GM19463 (cell line): ENCODE measurements at regions not wholly inside any gene's neighbourhood (a gene's known extent, or its start where the extent isn't known, plus 50 kb on each side); places are given as distances from the start of the nearest gene placed in this dataset.
A peak's percentile ranks its signal among the peaks of the same experiment; 100 is the strongest.

Experiments used
- ATAC-seq: cut with Tn5 transposase; IDR thresholded peaks from one replicate; pipeline ENCODE4 v1.9.1; 2021; ENCODE audit warnings: mild to moderate bottlenecking, moderate library complexity; ENCODE audit not compliant: unreplicated experiment

DNA sequence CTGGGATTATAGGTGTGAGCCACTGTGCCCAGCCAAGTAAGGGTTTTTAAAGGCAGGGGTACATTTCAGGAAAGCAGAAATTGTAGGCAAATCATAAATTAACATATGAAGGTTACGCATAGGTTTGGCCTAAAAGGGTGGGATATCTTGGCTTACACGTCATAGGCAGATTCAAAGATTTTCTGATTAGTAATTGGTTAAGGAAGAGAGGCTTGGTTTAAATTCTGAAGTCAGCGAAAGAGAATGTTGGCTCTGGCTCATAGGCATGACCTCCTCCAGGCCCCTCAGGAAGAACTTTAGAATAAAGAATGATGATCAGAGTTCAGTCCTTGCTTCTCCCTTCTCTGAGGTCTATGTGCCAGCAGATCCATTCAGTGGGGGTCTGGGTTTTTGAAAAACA, 124.8 kb upstream of the RBBP6 start:
- ATAC-seq: no peak

DNA sequence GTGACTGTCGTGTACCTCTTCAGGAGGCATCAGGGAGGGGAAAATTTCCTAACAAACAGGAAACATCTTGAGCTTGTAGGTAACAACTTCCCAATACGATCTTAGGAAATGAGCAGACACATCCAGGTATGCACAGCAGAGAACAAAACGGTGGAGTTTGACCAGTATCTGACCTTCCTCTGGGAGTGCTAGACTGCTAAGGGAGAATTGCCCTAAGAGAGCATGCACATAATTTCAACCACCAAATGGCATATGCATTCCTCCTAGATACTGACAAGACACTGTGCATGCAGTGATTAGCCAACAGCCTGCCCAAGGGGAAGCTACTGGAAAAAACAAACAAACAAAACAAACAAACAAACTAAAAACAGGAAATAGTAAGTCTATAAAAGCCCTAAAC, 120.6 kb upstream of the RBBP6 start:
- no peak for ATAC-seq

DNA sequence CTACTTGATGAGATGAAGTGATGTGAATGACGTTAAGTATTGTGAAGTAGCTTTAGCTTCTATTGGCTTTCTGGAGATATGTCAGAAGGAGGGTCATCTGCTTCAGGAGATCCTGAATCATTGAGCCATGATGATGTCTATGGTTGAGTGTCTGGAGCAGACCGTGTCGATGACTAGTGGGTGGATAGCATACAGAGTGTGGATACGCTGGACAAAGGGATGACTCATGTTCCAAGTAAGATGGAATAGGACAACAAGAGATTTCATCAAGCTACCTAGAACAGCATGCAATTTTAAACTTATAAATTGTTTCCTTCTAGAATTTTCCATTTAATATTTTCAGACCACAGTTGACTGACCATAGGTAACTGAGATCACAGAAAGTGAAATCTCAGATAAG, 116.1 kb upstream of the RBBP6 start:
- ATAC-seq: no peak

DNA sequence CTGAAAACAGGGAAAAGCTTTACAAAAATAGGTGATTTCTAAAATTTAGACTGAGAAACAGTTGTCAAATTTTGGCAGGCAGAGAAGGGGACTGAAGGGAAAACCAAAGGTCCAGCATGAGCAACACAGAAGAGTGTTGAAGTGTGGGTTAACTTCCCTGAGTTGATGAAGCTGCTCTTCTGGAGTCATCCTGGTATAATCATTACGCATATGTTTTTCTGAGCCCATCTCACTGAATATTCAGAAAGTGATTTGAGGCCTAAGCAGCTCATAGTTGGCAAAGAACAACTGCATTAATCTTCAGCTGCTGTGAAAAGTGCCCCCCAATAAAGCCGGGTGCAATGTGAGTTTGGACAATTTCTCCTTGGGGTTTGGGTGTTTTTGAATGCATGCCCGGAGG, 115.0 kb upstream of the RBBP6 start:
- no peak for ATAC-seq

DNA sequence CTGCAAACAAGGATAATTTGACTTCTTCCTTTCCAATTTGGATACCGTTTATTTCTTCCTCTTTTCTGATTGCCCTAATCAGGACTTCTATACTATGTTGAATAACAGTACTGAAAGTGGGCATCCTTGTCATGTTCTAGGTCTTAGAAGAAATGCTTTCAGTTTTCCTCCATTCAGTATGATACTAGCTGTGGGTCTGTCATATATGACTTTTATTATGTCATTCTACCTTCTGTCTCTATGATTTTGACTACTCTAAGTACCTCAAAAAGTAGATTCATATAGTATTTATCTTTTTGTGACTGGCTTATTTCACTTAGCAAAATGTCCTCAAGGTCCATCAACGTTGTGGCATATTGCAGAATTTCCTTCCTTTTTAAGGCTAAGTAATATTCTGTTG, 111.5 kb upstream of the RBBP6 start:
- ATAC-seq: no peak

DNA sequence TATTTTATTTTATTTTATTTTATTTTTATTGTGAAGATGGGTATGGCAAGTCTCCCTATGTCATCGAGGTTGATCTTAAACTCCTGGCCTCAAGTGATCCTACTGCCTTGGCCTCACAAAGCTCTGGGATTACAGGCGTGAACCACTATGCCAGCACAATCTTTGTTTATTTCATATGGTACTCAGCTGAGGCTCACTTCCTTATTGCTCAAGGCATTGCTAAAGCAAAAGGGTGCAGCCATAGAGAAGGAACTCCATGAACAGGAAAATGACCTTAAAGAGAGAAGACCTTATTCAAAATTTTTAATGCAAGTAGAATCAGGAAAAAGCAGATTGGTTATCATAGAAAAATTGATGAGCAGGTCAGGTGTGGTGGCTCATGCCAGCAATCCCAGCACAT, 110.6 kb upstream of the RBBP6 start:
- ATAC-seq: no peak

DNA sequence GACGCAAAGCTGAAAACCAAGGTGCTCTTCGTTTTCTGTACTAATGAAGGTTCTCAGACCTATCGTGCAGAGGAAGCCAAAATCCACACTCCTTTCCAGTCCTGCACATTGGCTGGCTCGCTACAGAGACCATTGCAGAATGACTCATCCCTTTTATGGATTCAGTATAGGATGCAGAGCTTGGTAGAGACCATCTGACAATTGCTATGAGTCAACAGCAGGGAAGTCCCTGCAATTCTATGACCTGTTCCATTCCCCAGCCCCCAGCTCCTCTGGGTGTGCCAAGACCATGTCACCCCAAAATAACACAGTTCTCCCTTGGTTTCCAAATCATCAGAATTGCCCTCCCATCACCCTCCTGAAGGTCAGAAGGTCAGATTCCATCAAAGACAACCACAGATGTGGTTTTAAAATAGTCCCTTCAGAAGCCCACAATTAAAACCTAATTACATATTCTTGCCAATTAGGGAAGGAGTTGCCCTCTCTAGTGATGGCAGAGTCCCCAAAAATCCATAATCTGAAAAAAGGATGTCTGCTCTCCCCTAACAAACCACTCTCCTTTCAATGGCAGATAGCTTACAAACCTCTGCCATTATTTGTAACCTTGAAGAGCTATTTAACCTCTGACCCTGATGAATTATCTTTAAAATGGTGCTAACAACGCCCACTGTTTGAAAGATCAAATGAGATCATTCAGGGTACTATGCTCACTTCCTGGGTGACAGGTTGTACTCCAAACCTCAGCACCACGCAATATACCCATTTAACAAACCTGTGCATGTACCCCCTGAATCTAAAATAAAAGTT, 108.2 kb upstream of the RBBP6 start:
- peak; percentile 87 for ATAC-seq

DNA sequence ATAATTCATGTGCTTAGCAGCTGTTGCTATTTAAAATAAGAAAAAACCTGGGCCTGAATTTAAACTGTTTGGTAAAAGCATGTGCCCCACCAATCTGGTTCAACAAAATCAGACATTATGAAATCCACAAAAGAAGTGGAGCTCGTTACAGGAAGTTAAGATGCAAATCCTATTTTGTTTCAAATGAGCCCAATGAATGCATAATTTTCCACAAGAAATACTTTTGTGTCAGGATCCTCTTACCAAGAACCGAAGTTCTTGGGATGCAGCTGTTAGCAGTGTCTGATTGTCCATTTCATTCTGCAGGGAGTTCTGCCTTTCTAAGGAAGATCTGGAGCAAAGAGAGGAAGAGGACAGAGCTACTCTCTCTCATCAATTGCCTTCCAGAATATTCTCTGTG, 105.7 kb upstream of the RBBP6 start:
- no peak for ATAC-seq

DNA sequence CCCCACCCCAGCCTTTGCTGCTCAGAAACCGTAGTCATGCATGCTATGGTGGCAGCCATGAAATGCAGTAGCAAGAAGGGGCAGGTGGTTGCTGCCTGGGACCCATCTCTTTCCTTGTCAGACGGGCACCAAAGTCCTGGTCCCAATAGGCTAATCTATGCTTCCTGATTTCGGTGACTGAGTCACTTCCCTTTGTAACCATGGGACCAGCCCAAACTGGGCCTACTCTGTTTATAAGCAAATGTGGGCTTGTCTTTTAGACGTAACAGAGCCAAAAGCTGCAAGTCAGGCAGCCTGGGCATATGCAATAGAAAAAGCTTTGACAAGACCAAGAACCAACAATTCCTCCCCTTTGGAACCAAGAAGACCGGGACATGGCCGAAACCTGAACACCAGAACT, 99.1 kb upstream of the RBBP6 start:
- no peak for ATAC-seq

DNA sequence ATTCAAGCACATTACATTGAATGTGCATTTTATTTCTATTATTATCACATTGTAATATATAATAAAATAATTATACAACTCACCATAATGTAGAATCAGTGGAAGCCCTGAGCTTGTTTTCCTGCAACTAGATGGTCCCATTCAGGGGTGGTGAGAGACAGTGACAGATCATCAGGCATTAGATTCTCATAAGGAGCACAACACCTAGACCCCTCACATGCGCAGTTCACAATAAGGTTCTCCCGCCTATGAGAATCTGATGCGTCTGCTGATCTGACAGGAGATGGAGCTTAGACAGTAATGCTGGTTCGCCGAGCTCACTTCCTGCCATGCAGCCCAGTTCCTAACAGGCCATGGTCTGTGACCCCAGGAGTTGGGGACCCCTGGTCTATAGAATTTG, 96.7 kb upstream of the RBBP6 start:
- no peak for ATAC-seq

DNA sequence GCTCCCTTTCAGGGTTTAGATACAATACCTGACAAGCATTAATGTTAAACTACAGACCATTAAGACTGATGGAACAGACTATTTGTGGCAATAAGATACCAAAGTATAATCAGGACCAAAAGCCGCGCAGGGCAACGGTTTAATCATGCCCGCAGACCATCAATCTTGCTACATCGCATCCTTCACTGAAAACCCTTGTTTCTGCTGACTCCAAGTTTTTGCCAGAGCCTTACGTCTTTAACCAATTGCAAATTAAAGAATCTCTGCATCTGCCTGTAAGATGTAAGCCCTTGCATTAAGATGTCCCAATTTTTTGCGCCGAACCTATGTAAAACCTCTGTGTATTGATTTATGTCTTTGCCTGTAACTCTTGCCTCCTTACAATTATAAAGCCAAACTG, 94.2 kb upstream of the RBBP6 start:
- no peak for ATAC-seq

DNA sequence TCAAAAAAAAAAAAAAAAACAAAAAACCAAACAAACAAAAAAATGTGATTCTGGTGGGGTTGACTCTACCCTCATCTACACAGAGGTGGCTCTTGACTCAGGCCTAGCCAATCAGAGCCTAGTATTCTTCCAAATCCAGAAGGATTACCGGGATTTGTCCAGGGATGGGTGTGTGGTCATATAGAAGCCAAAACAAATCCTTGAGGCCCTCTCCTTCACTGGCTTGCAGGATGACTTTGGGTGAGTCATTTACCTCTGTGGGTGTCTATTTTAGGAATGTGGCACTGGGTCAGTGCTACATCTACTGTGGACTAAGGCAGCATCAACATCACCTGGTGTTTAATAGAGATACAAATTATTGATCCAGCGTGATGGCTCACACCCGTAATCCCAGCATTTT, 93.2 kb upstream of the RBBP6 start:
- ATAC-seq: no peak

DNA sequence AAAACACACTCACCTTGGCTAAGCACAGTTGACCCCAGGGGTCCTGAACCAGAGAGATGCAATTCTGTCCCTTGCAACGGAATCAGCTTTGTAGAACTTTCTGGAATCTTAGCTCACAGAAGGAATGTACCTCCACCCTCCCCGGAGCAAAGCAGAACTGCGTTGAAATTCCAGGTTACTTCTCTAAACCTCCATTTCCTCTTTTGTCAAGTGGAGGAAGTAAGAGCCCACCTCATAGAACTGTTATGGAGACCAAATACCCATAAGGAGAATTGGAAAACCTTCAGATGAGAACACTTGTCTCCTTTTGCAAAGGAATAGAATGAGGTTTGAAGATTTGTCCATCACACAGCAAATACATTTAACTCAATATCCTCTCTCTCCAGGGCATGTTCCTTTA, 86.6 kb upstream of the RBBP6 start:
- ATAC-seq: no peak

DNA sequence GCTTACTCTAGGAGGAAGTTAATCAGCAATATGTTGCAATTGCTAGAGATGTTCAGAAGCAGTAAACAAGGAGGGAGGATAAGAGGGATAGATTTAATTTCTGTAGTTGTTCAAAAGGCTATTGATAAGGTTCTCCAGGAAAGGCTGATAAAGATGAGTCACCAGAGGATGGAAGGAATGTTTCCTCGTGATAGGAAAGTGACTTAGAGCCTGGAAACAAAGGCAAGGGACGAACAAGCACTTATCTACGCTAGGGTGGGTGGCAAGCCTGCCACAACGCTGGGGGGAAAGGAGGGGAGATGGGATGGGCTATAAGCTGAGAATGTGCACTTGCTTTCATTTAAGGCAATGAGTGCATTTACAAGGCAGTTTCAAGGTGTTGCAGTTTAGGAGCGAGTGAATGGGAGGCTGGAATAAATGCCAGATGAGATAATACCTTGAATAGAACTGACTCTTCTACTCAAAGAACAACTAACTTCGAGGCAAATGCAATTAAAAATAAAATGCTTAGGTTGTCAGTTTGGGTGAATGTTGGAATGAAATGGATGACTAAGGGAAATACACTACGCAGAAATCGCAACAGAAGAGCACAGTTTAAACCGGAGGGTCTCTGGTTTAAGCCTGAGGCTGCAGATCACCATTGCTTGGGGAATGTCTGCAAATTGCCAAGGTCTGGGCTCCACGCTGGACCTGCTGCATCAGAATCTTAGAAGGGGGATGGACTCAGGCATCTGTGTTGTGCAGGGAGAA, 76.0 kb upstream of the RBBP6 start:
- ATAC-seq: no peak

DNA sequence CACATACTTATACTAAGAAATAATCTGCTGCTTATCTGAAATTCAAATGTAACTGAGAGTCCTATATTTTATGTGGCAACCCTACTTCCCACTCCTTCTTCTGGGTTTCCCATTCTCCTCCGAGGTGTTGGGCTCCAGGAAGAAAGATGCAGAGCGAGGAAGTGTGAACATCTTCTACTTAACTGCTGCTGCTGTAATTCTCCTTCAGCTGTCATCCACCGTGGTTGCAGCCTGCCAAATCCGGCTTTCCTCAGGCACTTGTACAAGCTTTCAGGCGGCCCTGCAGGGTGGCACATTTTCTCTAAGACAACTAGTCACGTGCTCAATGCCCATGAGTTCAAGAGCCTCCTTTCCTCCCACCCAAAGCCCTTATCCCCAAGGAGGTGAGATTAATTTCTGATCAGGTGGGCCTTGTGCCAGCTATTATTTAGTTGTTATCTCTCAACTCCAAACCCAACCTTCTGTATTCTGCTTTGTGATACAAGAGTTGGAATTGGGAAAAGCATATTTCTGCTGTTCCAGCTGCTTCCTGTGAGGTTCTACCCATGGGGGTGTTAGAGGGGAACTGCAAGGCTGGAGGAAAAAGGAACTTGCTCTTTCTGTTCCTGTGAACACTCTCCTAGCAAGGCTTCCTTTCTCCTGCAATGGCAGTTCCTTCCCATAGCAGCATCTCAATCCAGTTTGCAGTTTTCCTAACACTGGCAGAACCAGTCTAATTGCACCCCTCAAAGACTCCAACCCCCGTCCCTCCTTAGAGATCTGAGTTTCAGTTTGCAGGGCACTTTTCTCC, 67.6 kb upstream of the RBBP6 start:
- ATAC-seq: no peak

DNA sequence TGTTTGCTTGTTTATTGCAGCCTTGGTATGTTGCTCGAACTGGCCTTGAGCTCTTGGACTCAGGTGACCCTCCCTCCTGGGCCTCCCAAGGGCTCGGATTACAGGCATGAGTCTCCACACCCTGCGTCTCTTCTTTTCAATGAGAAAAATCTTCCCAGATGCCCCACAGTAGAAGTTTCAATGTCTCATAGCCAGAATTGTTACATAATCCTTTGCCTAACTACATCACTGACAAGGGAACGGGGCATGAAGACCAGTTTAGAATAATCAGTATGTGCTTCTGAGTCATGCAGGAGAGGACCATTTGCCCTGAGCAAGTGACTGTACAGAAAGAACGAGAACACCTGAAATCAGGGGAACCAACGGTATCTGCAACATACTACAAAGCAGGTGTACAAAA, 61.9 kb upstream of the RBBP6 start:
- no peak for ATAC-seq

DNA sequence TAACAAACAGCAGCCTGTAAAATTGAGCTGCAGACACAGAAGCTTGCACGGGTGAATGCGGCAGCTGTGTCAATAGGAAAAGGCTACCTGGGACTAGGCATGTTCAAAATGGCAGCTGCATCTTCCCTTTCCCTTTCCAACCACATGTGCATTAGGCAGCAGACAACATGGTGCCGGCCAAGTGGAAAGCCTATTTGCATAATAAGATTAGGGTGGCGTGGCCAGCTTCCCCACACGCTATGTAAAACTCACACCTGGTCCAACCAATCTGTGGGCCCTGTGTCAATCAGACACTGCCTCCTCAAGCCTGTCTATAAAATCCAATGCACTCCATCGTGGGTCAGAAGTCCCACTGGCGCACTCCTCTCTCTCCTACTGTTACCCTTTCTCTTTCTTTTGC, 61.0 kb upstream of the RBBP6 start:
- no peak for ATAC-seq

DNA sequence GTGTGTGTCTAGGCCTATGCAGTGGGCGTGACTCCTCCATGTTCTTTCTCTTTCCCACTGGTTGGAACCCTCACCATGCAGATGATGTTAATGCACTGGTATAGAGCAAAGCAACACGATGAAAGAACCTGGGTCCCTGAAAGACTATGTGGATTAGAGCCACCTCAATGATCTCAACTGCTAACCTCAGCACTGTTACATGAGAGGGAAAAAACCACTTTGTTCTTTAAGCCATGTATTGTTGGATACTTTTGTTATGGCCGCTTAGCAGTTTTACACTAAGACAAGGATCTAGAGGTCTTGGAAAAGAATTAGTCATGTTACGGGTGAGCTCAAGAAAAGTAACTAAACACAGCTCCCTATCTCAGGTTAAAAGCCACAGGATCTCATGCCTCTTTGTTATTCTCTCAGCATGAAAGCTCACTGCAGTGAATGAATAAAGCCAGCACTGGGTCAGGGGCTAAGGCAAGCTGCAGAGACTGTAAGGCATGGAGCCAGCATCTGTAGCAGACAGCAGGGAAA, 56.6 kb upstream of the RBBP6 start:
- no peak for ATAC-seq

DNA sequence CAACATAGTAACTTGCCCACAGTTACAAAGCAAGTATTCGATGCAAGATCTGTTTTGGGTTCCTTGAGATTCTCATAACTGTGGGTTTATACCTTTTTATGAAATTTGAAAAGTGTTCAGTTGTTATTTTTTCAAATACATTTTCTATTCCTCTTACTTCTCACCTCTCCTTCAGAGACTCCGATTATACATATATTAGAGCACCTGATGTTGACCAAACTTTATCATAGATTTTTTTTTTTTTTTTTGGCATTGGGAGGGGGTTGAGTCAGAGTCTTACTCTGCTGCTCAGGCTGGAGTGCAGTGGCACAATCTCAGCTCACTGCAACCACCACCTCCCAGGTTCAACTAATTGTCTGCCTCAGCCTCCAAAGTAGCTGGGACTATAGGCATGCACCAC, 51.3 kb upstream of the RBBP6 start:
- ATAC-seq: no peak
